ENCODE measurements at regions not wholly inside any gene's neighbourhood (a gene's known extent, or its start where the extent isn't known, plus 50 kb on each side); places are given as distances from the start of the nearest gene placed in this dataset.
A peak's percentile ranks its signal among the peaks of the same experiment; 100 is the strongest.

DNA sequence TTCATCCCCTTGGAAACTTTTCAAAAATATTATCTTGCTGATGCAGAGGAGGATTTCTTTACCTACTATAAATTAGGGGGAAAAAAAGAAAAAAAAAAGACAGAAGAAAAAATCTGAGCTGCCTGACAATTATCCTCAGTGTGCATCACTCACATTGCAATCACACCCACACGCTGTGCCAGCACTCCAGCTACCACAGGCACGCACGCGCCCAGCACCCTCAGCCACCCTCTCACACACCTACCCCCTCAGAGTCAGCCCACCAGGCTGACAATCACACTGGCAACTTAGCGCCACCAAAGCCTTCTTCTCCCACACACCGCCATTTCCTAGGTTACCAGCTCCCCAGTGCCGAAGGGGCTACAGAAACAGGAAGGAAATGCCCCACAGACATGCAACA is 236.1 kb downstream of the KCNA4 start:
- no peak for DNase-seq

- no peak for DNase-seq
Observed at GRCh38 chr11:29773656-29774264, 243.1 kb downstream of the KCNA4 start.

- DNase-seq, result no peak
Observed at GRCh38 chr11:29756871-29757270, 260.0 kb downstream of the KCNA4 start.

- no peak for DNase-seq
Observed at GRCh38 chr11:29755474-29755873, 261.4 kb downstream of the KCNA4 start.

DNA sequence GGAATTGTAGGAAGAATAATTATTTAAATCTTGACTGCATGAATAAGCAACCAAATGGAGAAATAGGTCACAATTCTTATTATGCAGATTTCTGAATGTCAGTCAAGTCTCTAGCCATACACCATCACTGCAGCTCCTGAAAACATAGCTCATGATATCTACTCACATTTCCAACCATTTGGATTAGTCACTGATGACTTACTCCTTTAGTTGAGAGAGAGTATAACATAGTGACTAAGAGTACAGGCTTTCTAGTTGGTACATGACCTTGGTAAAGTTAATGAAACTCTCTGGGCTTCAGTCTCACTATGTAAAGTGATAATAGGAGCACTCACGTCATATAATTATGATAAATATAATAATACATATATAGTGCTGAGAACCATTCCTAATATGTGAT is 265.2 kb downstream of the KCNA4 start:
- no peak for DNase-seq

DNA sequence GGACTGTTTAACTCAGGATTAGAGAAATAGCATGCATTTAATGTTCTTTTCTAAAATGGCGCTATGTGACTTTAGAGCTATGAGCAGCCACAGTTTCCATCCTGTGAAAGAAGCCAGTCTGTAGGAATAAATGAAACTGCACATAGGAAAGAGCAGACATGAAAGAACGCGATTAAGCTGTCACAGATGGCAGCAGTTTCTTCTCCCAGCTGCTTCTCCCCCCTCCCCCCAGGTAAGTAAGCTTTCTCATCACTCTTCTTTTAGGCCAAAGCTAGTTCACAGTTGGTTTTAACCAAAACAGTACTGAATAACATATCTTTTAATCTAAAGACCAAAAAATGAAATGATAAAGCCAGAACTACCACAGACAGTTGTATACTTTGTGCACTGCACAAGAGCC is 266.4 kb downstream of the KCNA4 start:
- DNase-seq, result no peak

DNA sequence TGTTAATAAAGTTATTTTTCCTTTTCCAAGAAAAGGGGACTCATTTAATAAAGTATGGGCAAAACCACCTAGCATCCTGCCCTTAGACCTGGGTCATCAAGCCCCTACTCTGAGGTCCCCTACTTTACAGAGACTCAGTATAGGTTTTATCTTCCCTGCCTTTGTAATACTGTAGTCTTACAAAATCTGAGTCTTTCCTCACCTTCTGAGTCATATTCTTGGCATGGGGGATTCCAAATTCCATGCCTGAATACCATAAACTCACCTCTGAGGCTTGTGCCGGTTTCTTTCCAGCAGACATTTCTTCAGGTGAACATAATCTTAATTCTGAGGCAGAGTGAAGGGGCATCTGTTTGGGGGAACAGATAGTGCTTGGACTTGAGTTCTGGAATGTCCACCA is 282.5 kb downstream of the KCNA4 start:
- no peak for DNase-seq

DNA sequence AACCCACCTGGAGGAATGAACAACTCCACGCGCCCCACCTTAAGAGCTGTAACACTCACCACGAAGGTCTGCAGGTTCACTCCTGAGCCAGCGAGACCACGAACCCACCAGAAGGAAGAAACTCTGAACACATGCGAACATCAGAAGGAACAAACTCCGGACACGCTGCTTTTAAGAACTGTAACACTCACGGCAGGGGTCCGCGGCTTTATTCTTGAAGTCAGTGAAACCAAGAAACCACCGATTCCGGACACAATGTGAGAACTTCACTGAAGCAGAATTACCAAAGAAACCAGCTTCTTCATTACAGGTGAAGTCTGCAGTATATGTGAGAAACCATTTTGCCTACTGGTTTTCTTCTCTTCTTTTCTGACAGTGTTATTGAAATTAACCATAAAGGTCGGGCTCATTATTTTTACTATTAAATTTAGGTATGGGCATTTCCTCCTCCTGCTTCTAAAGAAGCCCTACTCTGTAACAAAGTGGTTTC is 303.0 kb downstream of the KCNA4 start:
- DNase-seq, result no peak

GRCh38 chr11:29712616-29713015 is 304.2 kb downstream of the KCNA4 start:
- DNase-seq, result no peak

DNA sequence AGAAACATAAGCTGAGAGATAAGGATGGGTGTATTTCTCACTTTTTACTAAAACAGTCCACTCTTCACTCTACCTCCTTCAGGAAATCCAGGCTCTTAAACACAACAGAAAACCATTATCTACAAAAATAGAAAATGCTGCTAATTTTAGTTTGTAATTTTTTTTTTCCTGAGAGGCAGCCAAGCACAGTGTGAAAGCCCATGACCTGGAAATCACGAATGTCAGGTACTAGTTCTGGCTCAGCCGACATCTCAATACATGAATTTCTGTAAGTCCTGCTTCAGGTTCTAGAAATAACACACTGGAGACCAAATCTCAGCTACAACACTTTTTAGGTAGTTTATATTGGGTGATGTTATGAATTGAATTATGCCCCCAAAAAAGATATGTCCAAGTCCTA is 308.9 kb downstream of the KCNA4 start:
- no peak for DNase-seq

DNA sequence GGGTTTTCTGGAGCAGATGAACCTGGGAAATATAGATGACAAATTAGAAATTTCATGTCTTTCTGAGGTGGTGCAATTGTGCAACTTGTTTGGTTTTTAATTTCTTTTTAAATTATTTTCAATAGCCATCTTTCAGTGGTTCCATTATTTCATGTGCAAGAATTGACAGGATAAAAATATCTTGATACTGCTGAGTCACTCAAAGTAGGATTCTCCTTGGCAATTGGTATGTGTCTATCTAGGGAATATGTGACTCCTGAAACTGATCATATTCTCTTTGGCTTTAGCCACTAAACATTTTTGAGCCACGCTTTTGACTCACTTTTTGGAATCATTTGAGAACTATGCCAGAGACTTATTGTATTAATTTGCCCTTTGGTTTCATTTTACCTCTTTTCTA is 331.5 kb downstream of the KCNA4 start:
- DNase-seq, result no peak

DNA sequence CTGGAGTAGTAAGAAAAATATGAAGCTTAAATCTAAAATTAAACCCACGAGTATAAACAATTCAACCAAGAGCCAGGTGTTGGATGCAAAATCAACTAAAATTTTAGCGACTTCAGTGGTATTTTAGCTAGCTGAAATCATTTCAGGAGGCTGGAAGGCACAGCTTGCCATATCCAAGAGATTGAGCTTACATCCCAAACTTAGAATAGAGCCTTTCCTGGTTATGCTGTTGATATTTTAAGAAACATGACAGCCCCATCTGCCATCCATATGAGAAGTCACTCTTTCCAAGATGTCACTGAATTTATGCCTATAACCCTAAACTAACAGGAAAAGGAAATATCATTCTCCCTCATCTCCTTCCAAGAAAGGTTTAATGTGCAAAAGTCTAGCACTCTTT is 334.0 kb downstream of the KCNA4 start:
- DNase-seq, result no peak

DNA sequence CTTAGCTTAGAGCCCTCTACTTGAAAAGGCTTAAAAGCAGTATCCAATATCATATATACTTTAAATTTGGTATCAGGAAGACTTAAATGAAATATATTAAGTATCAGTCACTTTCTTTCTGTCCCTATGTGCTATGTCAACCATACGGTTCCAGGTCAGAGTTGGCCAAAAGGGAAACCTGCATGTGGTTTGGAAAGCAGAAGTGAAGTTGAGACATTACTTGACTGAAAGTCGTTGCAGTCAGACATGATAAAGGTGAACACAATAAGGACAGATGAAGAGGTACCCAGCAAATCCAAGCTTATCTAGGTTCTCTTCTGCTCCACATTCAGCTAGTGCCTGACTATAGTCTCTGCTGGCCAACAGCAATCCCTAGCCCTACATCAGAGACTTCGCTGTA is 336.8 kb downstream of the KCNA4 start:
- DNase-seq, result no peak

- DNase-seq, result no peak
Observed at GRCh38 chr11:29676993-29677392, 339.8 kb downstream of the KCNA4 start.

DNA sequence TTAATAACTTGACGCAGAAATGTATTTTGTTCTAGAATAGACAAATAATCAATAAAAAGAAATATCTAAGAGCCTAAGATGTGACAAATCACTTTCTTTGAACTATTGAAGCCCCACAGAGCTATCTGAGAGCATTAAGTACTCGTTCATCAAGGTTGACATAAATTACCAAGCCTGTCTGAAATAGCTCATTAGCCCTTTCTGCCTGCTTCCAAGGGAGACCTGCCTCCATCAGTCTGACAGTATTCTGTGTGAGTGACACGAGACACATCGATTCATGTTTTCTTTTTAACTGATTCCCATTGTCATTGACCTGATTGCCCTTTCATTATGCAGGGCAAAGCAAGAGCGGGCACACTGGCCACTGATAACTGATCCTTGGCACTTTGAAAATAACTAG is 347.5 kb downstream of the KCNA4 start:
- DNase-seq, result no peak

GRCh38 chr11:29657709-29658108 is 359.1 kb downstream of the KCNA4 start:
- no peak for DNase-seq

GRCh38 chr11:29656597-29656996 is 360.2 kb downstream of the KCNA4 start:
- peak; percentile 1 for DNase-seq

- no peak for DNase-seq
Observed at GRCh38 chr11:29645373-29645772, 371.5 kb downstream of the KCNA4 start.

- peak; percentile 2 for DNase-seq
Observed at GRCh38 chr11:29641201-29641600, 375.6 kb downstream of the KCNA4 start.

- no peak for DNase-seq
Observed at GRCh38 chr11:29634744-29635143, 382.1 kb downstream of the KCNA4 start.

DNA sequence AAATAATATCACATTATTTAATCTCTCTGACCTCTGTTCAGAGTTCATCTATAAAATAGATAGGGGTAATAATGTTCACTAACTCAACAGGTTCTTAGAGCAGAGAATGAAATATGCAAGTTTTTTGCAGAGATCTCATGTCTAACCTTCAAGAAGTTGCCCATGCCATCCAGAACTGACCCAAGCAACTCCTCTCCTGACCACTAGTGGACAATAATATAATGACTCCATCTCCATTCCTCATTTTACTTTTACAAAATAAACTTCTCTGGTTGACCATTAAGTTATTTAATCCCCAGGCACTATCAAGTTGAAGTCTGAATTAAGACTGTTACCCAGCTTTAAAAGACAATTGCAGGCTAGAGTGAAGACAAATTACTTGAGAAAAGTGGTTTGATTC is 382.6 kb downstream of the KCNA4 start:
- DNase-seq, result no peak

DNA sequence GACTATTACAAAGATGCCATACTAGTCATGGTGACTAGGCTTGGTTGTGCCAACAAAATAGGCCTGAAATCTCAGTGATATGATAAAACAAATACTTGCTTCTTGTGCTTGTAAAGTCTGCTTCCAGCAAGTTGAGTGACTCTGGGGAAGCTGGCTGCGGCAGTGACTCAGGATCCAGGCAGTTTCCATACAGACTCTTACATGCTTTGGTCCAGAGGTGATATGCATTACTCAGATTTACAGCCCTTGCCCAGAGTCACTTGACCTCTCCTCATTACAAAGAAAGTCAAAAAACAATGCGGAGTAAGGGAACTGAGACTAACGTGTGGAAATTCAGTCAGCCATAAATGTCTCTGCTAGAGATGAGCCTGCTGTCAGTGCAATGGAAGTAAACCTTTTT is 387.5 kb downstream of the KCNA4 start:
- DNase-seq, result no peak

GRCh38 chr11:29628609-29629008 is 388.2 kb downstream of the KCNA4 start:
- no peak for DNase-seq

DNA sequence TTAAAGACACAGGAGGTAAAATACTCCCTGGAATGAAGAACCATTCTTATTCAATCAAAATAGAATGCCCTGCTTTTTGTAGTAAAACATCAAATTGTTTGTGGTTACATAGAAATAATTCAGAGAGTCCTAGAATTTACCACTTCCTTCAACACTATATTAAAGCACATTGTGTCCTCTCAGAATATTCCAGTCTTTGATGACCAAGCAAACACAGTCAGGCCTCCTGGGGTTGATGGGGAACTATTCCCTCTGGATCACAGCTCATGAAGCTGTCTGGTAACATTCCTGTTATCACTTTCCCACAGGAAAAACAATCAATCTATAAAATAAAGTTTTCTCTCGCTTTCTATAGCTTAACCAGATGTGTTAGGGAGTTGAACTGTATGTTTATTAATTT is 389.3 kb downstream of the KCNA4 start:
- no peak for DNase-seq

- no peak for DNase-seq
Observed at GRCh38 chr11:29623144-29623722, 393.6 kb downstream of the KCNA4 start.
